ENCODE measurements at regions not wholly inside any gene's neighbourhood (a gene's known extent, or its start where the extent isn't known, plus 50 kb on each side); places are given as distances from the start of the nearest gene placed in this dataset.

DNA sequence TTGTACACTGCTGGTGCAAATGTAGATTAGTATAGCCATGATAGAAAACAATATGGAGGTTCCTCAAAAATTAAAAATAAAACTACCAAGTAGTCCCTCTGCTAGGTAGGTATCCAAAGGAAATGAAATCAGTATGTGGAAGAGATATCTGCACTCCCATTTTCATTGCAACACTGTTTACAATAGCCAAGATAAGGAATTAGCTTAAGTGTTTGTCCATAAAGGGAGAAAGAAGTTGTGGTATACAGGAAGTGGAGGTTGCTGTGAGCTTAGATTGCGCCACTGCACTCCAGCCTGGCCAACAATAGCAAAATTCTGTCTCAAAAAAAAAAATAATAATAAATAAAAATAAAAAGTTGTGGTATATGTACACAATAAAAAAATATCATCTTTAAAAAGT, 325.0 kb upstream of the EMCN start:
- TF ChIP-seq IRF2 (CRISPR knock-in tag; IDR thresholded peaks at IDR 0.05; ENCODE audit: borderline replicate concordance, low read depth) (no peak), SMAD3 (CRISPR knock-in tag; IDR thresholded peaks at IDR 0.05; ENCODE audit: borderline replicate concordance) (no peak), MYBL2 (CRISPR knock-in tag; IDR thresholded peaks at IDR 0.05) (no peak), FOXJ3 (CRISPR knock-in tag; IDR thresholded peaks at IDR 0.05; ENCODE audit: borderline replicate concordance) (no peak), NR1H2 (CRISPR knock-in tag; IDR thresholded peaks at IDR 0.05) (no peak), ESRRA (CRISPR knock-in tag; IDR thresholded peaks at IDR 0.05; ENCODE audit: borderline replicate concordance) (no peak), NFE2L1 (CRISPR knock-in tag; IDR thresholded peaks at IDR 0.05) (no peak), ZNF138 (CRISPR knock-in tag; conservative IDR thresholded peaks at IDR 0.05) (no peak)
- TF ChIP-seq, protein P1, sequence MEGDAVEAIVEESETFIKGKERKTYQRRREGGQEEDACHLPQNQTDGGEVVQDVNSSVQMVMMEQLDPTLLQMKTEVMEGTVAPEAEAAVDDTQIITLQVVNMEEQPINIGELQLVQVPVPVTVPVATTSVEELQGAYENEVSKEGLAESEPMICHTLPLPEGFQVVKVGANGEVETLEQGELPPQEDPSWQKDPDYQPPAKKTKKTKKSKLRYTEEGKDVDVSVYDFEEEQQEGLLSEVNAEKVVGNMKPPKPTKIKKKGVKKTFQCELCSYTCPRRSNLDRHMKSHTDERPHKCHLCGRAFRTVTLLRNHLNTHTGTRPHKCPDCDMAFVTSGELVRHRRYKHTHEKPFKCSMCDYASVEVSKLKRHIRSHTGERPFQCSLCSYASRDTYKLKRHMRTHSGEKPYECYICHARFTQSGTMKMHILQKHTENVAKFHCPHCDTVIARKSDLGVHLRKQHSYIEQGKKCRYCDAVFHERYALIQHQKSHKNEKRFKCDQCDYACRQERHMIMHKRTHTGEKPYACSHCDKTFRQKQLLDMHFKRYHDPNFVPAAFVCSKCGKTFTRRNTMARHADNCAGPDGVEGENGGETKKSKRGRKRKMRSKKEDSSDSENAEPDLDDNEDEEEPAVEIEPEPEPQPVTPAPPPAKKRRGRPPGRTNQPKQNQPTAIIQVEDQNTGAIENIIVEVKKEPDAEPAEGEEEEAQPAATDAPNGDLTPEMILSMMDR (IDR thresholded peaks at IDR 0.05): no peak
- TF ChIP-seq, protein P2, sequence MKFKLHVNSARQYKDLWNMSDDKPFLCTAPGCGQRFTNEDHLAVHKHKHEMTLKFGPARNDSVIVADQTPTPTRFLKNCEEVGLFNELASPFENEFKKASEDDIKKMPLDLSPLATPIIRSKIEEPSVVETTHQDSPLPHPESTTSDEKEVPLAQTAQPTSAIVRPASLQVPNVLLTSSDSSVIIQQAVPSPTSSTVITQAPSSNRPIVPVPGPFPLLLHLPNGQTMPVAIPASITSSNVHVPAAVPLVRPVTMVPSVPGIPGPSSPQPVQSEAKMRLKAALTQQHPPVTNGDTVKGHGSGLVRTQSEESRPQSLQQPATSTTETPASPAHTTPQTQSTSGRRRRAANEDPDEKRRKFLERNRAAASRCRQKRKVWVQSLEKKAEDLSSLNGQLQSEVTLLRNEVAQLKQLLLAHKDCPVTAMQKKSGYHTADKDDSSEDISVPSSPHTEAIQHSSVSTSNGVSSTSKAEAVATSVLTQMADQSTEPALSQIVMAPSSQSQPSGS (CRISPR knock-in tag; IDR thresholded peaks at IDR 0.05; ENCODE audit: borderline replicate concordance, low read depth): no peak
- TF ChIP-seq, protein P3, sequence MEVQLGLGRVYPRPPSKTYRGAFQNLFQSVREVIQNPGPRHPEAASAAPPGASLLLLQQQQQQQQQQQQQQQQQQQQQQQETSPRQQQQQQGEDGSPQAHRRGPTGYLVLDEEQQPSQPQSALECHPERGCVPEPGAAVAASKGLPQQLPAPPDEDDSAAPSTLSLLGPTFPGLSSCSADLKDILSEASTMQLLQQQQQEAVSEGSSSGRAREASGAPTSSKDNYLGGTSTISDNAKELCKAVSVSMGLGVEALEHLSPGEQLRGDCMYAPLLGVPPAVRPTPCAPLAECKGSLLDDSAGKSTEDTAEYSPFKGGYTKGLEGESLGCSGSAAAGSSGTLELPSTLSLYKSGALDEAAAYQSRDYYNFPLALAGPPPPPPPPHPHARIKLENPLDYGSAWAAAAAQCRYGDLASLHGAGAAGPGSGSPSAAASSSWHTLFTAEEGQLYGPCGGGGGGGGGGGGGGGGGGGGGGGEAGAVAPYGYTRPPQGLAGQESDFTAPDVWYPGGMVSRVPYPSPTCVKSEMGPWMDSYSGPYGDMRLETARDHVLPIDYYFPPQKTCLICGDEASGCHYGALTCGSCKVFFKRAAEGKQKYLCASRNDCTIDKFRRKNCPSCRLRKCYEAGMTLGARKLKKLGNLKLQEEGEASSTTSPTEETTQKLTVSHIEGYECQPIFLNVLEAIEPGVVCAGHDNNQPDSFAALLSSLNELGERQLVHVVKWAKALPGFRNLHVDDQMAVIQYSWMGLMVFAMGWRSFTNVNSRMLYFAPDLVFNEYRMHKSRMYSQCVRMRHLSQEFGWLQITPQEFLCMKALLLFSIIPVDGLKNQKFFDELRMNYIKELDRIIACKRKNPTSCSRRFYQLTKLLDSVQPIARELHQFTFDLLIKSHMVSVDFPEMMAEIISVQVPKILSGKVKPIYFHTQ (CRISPR knock-in tag; IDR thresholded peaks at IDR 0.05): no peak
- TF ChIP-seq, protein P4, sequence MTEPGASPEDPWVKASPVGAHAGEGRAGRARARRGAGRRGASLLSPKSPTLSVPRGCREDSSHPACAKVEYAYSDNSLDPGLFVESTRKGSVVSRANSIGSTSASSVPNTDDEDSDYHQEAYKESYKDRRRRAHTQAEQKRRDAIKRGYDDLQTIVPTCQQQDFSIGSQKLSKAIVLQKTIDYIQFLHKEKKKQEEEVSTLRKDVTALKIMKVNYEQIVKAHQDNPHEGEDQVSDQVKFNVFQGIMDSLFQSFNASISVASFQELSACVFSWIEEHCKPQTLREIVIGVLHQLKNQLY (CRISPR knock-in tag; IDR thresholded peaks at IDR 0.05): no peak
- TF ChIP-seq, protein P5, sequence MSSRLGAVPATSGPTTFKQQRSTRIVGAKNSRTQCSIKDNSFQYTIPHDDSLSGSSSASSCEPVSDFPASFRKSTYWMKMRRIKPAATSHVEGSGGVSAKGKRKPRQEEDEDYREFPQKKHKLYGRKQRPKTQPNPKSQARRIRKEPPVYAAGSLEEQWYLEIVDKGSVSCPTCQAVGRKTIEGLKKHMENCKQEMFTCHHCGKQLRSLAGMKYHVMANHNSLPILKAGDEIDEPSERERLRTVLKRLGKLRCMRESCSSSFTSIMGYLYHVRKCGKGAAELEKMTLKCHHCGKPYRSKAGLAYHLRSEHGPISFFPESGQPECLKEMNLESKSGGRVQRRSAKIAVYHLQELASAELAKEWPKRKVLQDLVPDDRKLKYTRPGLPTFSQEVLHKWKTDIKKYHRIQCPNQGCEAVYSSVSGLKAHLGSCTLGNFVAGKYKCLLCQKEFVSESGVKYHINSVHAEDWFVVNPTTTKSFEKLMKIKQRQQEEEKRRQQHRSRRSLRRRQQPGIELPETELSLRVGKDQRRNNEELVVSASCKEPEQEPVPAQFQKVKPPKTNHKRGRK (CRISPR knock-in tag; IDR thresholded peaks at IDR 0.05; ENCODE audit: borderline replicate concordance): no peak
